Activated B cell treated with CpG ODN at 0.5 μM for 24 hours (primary cell): ENCODE measurements at regions not wholly inside any gene's neighbourhood (a gene's known extent, or its start where the extent isn't known, plus 50 kb on each side); places are given as distances from the start of the nearest gene placed in this dataset.

Source experiments
- ATAC-seq: fragments of 200-7000 bp; cut with Tn5 transposase; one replicate; pipeline ENCODE4 v1.10.0; 2021; ENCODE audit warnings: low read depth, mild to moderate bottlenecking, moderate library complexity
- CTCF ChIA-PET: fragments of 350-600 bp; sonication (Branson Sonifier 250); formaldehyde crosslinking; loops from one replicate; lab custom pipeline; 2021; ENCODE audit warnings: antibody characterized with exemption; lab: Charles Lee
- POLR2A ChIA-PET: fragments of 350-600 bp; sonication (Branson Sonifier 250); formaldehyde crosslinking; loops from one replicate; lab custom pipeline; 2021; ENCODE audit warnings: antibody characterized with exemption; lab: Charles Lee
- DNase-seq: peaks from one replicate; pipeline ENCODE4 v3.0.0; 2022
- H3K27ac Mint-ChIP-seq: one replicate; pipeline ENCODE4 v1.8.0; 2020; ENCODE audit warnings: mixed read lengths
- H3K27me3 Mint-ChIP-seq: one replicate; pipeline ENCODE4 v1.8.0; 2021; ENCODE audit warnings: mixed read lengths
- H3K36me3 Mint-ChIP-seq: one replicate; pipeline ENCODE4 v1.8.0; 2021; ENCODE audit warnings: low read depth, mixed read lengths
- H3K4me1 Mint-ChIP-seq: one replicate; pipeline ENCODE4 v1.8.0; 2021; ENCODE audit warnings: mixed read lengths
- H3K4me3 Mint-ChIP-seq: one replicate; pipeline ENCODE4 v1.8.0; 2020; ENCODE audit warnings: mild to moderate bottlenecking, mixed read lengths
- H3K9me3 Mint-ChIP-seq: one replicate; pipeline ENCODE4 v1.8.0; 2020; ENCODE audit warnings: mixed read lengths
- intact Hi-C: fragments of 100-400 bp; cut with micrococcal nuclease; formaldehyde crosslinking; loops from one replicate; pipeline ENCODE4 v1.15.1; 2024
- TF ChIP-seq, protein P1 (sequence below): fragments of 200-600 bp; IDR thresholded peaks from one replicate; pipeline ENCODE4 v1.8.0; 2022; ENCODE audit warnings: antibody characterized with exemption, mild to moderate bottlenecking

DNA sequence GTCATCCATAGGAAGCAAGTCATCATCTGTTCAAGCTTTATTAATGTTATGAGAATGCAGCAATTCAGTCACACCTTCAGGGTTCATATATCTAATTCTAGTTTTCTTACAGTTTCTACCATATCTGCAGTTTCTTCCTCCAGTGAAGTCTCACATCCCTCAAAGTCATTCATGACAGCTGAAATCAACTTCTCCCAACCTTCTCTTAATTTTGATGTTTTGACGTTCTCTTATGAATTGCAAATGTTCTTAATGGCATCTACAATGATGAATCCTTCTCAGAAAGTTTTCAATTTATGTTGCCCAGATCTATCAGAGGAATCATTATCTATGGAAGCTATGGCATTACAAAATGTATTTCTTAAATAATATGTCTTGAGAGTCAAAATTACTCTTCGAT, 210.4 kb upstream of the ZBTB20 start:
- DNase-seq (no peak), ATAC-seq (no peak)
- Mint-ChIP-seq H3K27ac (no peak overlapping the region), H3K4me3 (no peak overlapping the region), H3K9me3 (peaks cover 5% of the 10 kb centered on the region), H3K4me1 (peaks cover 4% of the 10 kb centered on the region), H3K36me3 (no peaks in the 10 kb centered on the region), H3K27me3 (no peaks in the 10 kb centered on the region)
- TF ChIP-seq, protein P1, sequence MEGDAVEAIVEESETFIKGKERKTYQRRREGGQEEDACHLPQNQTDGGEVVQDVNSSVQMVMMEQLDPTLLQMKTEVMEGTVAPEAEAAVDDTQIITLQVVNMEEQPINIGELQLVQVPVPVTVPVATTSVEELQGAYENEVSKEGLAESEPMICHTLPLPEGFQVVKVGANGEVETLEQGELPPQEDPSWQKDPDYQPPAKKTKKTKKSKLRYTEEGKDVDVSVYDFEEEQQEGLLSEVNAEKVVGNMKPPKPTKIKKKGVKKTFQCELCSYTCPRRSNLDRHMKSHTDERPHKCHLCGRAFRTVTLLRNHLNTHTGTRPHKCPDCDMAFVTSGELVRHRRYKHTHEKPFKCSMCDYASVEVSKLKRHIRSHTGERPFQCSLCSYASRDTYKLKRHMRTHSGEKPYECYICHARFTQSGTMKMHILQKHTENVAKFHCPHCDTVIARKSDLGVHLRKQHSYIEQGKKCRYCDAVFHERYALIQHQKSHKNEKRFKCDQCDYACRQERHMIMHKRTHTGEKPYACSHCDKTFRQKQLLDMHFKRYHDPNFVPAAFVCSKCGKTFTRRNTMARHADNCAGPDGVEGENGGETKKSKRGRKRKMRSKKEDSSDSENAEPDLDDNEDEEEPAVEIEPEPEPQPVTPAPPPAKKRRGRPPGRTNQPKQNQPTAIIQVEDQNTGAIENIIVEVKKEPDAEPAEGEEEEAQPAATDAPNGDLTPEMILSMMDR = no peak
- intact Hi-C loops = no loop called here
- ChIA-PET POLR2A (no interaction called here), CTCF (no interaction called here)

DNA sequence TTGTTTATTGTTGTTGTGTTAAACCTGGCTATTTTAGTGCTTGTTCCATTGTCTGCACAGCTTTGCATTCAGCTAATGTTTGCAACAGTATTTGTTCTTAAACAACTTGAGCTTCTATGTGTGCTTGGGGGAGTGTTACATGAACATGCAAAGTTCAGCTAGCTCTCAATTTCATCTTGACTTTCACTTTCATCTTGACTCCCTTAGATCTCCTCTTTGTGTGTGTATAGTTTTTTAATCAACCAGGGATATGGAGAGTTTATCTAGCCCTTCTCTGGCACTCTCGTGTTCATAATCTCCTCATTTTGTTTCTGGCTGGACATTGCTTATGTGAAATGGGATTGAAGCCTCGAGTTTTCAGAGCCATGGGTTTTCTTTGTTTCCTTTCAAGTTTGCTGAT, 212.4 kb upstream of the ZBTB20 start:
- H3K9me3 Mint-ChIP-seq = no peaks in the 10 kb centered on the region
- H3K27ac Mint-ChIP-seq = no peak overlapping the region
- ChIA-PET CTCF (no interaction called here), POLR2A (no interaction called here)
- no peak overlapping the region for H3K4me3 Mint-ChIP-seq
- H3K4me1 Mint-ChIP-seq = peaks cover 4% of the 10 kb centered on the region
- intact Hi-C loops = no loop called here
- TF ChIP-seq, protein P1 = no peak
- H3K27me3 Mint-ChIP-seq = no peaks in the 10 kb centered on the region
- no peak for DNase-seq
- ATAC-seq = no peak
- H3K36me3 Mint-ChIP-seq = no peaks in the 10 kb centered on the region

DNA sequence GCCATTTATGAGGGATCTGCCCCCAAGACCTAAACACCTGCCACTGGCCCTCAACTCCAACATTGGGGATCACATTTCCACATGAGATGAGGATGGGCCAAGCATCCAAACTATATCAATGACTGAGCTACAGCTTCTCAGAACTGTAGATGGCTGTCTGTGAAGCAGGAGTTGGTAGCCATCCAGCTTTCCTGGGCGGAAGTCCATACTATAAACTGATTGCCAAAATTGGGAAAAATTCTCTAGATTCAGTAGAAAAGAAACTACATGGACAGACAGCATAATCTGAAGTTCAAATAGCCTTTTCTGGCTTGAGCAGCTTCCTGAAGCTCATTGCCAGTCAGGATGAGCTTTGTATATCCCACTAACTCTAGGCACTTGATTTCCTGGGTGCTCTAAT, 214.7 kb upstream of the ZBTB20 start:
- CTCF ChIA-PET = no interaction called here
- Mint-ChIP-seq H3K36me3 (no peaks in the 10 kb centered on the region), H3K27ac (no peak overlapping the region), H3K27me3 (no peaks in the 10 kb centered on the region), H3K4me3 (no peak overlapping the region), H3K9me3 (peaks cover 7% of the 10 kb centered on the region), H3K4me1 (peaks cover 4% of the 10 kb centered on the region)
- POLR2A ChIA-PET = interaction anchor here (0.5 kb wide), 1 partner anchor 63 kb away, joined by 3 read pairs; no protein-coding TSS in a partner anchor
- DNase-seq (no peak), ATAC-seq (no peak)
- intact Hi-C loops = loop anchor here (10.0 kb wide), 1 partner anchor 333 kb away; no protein-coding TSS in a partner anchor
- TF ChIP-seq, protein P1 = no peak

DNA sequence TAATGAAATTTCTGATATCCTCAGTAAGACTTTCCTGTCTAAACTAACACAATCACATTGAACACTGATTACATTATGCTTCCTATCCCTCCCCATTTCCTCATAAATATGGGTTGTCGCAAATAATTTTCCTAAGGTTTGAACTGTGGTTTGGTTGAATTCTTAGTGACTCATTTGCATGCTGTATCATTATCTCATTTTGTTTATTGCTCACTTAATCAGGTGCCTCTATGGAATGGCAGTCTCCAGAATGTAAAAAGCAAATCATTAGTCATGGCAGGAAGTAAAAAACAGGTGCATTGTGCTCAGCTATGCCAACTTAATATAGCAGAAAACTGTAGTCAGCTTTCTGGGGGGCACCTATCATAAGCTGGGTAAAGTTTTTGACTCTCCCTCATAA, 216.0 kb upstream of the ZBTB20 start:
- DNase-seq (no peak), ATAC-seq (no peak)
- peaks cover 4% of the 10 kb centered on the region for H3K4me1 Mint-ChIP-seq
- H3K4me3 Mint-ChIP-seq = no peak overlapping the region
- intact Hi-C loops = loop anchor here (10.0 kb wide), 1 partner anchor 332 kb away; no protein-coding TSS in a partner anchor
- TF ChIP-seq, protein P1 = no peak
- ChIA-PET POLR2A (no interaction called here), CTCF (no interaction called here)
- no peaks in the 10 kb centered on the region for H3K27me3 Mint-ChIP-seq
- peaks cover 7% of the 10 kb centered on the region for H3K9me3 Mint-ChIP-seq
- no peak overlapping the region for H3K27ac Mint-ChIP-seq
- no peaks in the 10 kb centered on the region for H3K36me3 Mint-ChIP-seq

DNA sequence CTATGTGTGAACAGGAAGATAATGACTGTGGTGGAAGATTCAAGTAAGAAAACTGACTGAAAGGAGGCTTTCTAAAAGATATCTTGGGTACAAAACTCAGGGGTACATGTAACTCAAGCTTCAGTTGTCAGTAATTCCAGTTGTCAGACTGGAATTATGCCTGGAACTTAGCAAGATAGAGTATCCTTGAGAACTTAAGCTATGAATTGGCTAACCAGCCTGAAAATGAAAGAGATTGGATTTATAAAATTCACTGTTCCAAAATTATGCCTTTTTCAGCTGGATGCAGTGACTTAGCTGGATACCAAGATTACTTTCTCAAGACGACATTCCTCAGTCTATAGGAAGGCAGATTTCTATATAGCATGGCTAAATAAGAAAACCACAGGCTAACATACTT, 221.9 kb upstream of the ZBTB20 start:
- Mint-ChIP-seq H3K4me1 (no peaks in the 10 kb centered on the region), H3K4me3 (no peak overlapping the region), H3K27ac (no peak overlapping the region), H3K36me3 (no peaks in the 10 kb centered on the region), H3K9me3 (peaks cover 7% of the 10 kb centered on the region), H3K27me3 (no peaks in the 10 kb centered on the region)
- no peak for DNase-seq
- ATAC-seq = no peak
- ChIA-PET CTCF (no interaction called here), POLR2A (no interaction called here)
- TF ChIP-seq, protein P1 = no peak
- intact Hi-C loops = loop anchor here (10.0 kb wide), 1 partner anchor 326 kb away; no protein-coding TSS in a partner anchor
